ENCODE measurements at regions not wholly inside any gene's neighbourhood (a gene's known extent, or its start where the extent isn't known, plus 50 kb on each side); places are given as distances from the start of the nearest gene placed in this dataset.
A peak's percentile ranks its signal among the peaks of the same experiment; 100 is the strongest.
"Not testable (repeated sequence)": the region's sequence is repeated elsewhere in the genome, so short reads cannot be mapped to it uniquely, and the experiment has no call there.

DNA sequence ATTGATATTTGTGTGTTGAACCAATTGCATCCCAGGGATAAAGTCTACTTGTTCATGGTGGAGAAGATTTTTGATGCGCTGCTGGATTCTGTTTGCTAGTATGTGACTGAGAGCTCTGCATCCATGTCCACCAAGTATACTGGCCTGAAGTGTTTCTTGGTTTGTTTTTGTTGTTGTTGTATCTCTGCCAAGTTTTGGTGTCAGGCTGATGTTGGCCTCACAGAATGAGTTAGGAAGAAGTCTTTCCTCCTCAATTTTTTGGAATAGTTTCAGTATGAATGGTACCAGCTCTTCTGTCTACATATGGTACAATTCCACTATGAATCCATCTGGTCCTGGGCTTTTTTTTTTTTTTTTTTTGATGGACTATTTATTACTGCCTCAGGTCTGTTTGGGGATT lies 50.9 kb upstream of the OSTN start:
- no peak for DNase-seq

DNA sequence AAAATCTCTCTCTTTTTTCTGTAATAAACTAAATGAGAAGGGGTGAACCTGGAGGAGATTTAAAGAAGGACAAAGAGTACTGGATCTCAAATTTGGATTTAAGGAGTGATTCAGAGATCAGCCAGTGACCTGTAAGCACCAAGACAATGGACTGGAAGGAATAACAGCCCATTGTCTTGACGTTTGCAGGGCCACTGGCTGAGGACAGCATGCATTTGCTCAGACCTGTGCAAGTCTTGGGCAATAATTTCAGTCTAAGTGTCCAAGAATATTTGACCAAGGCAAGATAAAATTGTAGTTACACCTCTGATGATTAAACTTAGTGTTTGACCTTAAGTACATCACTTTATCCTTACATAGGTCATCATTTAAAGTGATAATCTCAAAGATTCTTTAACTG lies 55.8 kb upstream of the OSTN start:
- DNase-seq = no peak

DNA sequence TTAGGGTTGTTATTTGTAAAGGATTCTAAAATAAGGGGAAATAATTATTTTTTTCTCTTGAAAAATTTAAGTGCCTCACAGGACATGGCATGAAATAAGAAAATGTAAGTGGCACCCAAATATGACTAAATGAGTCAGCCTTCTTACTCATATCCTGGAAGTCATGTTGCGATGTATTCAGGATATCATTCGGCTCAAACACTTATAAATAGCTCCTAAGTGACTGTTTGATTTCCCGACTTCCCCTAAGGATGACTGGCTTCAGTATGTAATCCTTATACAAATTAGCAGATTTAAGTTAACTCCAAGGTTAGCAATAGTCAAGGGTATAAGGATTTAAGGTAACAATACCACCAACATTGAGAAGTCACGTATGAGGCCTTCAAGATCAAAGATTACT lies 57.3 kb upstream of the OSTN start:
- DNase-seq = no peak

DNA sequence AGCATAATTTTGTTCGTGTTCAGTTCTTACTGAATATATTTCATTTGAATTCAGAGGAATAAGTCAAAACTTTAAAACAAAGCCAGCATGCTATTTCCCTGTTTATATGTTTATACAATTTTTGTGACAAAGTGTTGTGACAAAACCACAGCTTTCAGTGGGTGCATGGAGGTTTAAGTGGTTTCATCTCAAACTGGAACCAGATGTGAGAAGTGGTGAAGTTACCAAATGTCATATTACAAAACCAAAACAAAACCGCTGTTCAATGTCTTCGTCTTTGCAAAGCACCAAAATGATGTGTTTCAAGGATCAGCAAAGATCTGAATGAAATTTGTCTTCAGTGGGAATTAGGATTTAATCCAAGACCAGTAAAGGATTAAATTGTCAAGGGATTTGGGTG lies 59.3 kb upstream of the OSTN start:
- DNase-seq = no peak

DNA sequence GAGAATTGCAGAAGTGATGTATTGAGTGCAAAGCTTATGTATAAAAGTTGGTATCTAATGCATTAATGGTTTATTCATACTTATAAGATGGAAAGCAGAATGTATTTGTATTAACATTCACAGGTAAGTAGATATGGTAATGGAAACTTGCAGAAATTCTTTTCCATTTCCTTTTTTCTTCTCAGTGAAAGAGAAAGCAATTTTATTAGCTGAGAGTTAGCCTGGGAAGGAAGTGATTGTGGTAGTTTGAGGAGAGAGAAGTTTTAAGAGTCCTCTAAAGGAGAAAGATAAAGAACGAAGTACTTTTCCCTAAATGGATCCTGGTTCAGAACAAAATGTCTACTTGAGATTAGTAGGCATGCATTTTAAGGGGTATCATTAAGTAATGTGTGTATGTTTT lies 60.1 kb upstream of the OSTN start:
- no peak for DNase-seq

DNA sequence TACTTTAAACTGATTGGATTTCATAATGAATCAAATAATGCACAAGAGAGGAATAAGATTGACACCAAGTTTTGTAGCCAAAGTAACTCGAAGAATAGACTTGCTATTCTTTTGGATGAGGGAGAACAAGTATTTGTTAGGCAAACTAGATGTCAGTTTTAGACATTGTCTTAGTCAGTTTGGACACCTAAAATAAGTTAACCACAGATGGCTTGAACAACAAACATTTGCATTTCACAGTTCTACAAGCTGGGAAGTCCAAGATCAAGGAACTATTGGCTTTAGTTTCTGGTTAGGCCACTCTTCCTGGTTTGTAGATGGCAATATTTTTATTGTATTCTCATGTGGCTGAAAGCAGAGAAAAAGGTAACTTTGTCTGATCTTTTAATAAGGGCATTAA lies 61.3 kb upstream of the OSTN start:
- no peak for DNase-seq

DNA sequence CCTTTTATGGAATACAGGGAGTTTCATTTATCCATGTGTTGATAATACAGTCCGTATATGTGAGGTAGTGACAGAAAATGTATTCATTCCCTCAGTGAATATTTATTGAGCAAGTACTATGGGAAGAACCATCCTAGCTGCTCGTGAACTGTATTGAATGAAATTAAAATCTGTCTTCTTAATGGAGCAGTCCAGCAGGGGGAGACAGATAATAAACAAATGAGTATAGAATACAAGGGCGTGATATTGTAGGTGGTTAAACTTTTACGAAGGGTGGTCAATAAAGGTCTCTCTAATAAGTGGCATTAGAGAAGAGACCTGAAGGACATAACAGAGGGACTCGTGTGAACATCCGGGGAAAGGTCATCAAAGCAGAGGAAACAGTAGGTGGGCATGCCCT lies 62.7 kb upstream of the OSTN start:
- DNase-seq = no peak

DNA sequence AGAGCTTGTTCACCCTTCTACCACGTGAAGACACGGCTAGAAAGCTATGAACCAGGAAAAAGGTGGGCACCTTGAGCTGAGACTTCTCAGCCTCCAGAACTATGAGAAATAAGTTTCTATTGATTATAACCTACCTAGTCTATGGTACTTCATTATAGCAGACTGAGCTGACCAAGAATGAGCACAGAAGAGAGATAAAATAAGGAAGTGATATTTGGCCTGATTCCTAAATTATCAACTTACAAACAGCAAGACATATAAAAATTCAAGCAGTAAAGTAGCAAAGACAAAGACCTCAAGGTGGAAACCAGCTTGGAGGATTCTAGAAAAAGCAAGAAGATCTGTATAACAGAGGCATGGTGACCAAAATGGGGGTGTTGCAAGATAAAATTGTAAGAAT lies 63.9 kb upstream of the OSTN start:
- DNase-seq = no peak

DNA sequence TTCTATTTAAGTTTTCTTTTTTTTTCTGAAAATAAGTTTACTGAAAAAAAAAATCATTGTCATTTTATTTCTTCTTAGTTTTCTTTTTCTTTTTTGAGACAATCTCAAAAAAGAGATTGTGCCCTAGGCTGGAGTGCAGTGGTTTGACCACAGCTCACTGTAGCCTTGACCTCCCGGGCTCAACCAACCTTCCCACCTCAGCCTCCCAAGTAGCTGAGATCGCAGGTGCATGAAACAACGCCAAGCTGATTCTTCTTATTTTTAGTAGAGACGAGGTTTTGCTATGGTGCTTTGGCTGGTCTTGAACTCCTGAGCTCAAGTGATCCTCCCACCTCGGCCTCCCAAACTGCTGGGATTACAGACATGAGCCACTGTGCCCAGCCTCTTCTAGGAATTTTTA lies 65.7 kb upstream of the OSTN start:
- no peak for DNase-seq

DNA sequence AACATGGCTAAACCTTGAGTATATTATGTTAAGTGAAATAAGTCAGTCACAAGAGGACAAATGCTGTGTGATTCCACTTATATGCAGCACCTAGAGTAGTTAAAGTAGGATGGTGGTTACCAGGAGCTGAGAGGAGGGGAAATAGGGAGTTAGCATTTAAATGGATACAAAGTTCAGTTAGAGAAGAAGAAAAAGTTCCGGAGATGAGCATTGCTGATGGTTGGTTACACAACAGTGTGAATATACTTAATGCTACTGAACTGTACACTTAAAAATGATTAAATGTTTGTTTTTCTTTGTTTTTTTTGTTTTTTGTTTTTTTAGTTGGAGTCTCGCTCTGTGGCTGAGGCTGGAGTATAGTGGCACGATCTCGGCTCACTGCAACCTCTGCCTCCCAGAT lies 67.7 kb upstream of the OSTN start:
- DNase-seq = no peak

DNA sequence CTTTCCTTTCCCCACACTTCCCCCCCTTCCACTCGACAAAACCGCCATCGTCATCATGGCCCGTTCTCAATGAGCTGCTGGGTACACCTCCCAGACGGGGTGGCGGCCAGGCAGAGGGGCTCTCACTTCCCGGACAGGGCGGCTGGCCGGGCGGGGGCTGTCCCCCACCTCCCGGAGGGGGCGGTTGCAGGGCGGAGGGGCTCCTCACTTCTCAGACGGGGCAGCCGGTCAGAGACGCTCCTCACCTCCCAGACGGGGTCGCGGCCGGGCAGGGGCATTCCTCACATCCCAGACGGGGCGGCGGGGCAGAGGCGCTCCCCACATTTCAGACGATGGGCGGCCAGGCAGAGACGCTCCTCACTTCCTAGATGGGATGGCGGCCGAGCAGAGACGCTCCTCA lies 74.2 kb upstream of the OSTN start:
- not testable (repeated sequence) for DNase-seq

DNA sequence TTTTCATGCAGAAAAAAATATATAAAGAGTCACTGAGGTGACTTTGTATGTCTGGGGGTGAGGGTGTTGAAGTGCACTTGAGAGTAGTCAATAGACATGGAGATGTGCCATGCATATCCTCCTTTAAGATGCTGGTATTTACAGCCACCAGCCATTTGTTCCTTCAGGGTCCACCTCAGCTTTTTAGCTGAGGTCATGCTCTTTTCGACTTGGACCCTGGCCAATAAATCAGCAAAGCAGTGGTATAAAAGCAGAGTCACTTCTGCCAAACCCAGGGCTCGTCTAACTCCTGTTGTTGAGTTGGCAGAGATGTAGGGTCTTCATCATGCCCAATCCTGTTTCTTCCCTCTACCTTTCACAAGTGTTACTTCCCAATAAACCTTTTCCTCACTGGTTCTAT lies 75.1 kb upstream of the OSTN start:
- peak; percentile 40 for DNase-seq

DNA sequence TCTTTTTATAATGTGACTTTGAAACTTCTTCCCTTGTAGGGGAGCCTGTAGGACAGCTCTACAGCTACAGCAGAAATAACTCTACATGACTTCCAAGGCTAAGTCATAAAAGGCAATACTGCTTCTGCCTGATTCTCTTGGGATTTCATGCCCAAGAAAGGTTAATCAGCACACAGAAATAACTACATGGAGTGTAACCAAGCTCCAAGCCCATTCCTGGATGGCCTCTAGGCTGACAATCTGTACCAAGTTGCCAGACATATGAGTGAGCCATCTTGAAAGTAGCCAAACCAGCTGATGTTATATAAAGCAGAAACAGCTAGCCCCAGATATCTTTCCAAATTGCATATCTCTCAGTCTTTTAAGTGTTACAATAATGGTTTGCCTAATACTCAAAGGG lies 75.8 kb upstream of the OSTN start:
- no peak for DNase-seq

DNA sequence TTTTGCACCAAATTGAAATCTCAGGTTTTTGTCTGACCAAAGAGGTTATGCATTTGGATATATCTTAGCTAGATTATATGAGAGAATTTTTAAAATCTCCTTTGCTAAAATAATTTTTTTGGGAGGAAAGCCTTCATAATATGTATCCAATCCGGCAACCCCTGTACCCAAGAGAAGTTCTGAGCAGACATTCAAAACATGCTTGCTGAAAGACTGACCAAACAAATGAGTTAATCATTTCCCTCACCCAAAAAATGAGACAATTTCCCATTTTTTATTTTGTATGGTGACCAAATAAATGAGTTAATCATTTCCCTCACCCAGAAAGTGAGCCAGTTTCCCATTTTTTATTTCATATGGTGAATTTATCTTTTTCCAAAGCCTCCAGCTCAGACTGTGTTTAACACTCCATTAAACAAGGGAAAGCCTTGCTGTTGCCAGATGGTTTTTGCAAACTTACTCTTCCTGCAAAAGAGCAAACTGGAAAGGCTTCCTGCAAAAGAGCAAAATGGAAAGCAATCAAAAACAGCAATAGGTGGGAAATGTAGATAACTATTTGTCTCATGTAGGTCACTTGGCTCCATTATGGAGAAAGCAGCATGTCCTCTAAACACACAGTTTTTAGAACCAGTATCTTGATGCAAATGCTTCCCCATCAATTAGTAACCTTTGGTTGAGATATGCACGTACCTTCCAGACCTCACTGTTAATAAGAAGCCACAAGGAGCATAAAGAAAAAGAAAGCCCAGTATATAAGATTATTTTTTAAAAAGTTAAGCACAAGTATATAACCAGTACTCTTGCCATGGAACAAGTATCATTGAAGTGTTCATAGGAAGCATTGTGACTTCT lies 78.4 kb upstream of the OSTN start:
- DNase-seq = no peak

DNA sequence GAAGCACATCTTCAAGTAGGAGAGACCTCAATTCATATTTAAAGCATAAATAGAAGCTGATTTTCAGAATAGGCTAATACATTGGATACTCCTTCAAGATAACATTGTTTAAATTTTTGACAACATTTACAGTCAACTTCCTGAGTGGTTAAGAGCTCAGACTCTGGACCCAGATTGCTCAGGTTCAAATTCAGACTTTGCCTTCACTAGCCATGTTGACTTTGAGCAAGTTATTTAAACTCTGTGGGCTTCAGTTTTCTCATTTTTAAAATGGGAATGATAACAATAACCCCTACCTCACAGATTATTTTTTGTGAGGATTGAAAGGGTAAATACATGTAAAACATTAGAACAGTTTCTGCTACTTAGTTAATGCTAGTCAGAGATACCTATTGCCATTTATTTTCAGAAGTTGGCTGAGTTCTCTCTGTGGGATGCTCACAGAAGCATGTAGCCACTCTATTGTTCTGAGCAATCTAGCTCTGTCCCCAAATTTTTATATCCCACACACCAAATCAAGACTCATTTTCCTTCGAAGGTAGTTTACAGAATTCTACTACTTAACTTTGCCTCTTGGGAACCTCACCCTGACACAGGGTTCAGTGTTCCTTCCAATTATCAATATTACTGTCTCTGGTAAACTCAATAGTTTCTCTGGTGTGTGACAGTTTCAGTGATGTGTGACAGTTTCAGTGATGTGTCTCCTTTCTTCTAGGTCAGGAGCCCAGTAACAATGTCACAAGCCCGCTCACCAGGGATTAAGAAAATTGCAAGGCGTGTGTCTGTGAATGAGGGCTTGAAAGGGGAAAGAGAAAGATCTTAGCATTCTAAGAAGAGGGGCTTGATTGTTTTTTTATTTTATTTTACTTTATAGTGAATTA lies 79.4 kb upstream of the OSTN start:
- DNase-seq = no peak

DNA sequence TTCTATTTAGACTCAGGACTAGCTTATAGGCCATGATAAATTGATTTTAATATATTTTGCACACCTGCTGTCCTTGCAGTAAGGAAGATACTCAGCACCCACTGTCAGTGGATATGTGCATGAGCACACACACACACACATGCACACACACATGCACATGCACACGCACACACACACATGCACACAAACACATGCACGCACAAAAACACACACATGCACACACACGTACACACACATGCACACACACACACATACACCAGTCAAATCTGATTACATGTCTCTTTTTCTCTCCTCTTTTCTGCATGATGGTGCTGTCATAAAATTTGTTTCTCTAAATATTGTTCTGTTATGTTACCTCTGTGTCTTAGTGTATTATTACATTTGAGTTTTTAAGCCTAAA lies 87.3 kb upstream of the OSTN start:
- no peak for DNase-seq

DNA sequence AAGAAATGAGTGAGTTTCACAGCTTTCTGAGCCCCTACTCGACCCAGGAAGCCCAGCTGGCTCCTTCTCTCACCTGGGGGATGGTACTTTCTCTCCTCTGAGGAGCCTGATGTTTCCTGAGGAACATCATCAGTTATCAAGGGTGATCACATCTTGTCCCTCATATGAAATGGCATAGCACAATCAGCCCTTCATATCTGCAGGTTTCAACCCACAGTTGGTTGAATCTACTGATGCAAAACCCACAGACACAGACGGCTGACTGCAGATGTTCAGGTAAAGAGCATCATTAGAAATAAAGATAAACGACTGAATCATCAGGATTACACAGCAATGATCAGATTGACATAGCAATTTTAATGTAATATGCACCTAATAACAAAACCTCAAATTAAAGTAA lies 93.6 kb upstream of the OSTN start:
- no peak for DNase-seq

DNA sequence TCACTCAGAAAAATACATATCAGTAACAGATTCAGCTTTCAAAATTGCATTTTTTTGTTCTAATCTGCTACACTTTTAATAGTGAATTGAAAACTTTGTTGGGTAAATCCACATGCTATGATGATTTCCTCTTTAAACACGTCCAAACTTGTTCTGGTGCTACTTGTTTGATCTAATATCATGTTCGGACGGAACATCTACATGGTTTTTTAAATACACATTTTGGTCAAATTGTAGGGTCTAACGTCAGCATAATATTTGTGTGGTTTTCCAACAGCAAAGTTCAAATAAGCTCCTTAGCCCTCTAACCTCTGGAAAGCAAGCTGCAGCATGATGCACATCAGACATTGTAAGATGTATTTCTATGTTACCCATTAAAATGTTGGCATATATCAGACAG lies 98.5 kb upstream of the OSTN start:
- DNase-seq = no peak

DNA sequence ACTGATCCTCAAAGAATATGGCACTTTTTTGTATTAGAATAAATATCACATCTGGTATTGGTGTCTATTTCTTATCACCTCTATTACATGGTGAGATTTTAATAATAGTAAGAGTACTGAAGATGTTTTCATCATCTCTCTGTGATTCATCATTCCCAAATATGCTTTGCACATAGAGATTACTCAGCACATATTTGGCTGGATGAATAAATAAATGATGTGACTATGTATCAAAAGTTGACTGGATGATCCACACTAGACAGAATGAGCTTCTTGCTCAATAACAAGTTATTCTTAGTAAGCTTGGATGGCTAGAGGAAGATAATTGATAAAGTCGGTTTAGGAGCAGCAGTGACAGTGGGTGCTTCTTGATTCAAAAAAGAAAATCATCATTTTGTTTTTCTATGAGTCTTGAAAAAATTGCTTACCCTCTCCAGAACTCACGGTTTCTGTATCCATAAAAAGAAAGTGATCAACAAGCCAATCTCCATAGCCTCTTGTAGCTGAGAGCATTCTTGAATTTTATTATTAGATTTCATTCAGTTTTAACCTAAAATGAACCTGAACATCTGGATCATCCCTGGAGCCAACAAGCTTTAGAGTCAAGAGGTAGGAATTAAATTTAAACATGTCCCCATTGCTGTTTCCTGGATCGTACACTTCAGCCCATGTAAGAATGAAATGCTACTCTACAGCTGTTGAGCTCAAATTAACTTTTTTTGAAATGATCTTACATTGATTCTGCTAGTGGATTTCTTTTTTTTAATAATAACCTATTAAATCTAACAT lies 104.8 kb upstream of the OSTN start:
- no peak for DNase-seq

DNA sequence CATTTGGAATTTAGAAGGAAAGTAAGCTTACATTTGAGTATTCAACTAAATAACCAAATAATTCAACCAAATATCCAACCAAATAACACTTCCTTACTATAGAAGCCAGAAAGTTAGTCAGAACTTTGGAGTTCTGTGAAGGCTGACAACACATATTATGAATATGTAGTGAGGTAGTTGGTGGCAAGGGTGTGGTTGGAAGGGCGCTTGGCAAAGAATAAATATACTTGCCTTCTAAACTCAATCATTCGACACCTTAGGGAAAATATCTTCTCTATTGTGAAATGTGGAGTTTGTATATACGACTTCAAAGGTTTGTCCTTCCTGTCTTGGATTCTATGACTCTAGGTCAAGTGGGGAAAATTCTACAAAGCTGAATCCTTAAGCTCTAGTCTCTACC lies 111.7 kb upstream of the OSTN start:
- DNase-seq = no peak

DNA sequence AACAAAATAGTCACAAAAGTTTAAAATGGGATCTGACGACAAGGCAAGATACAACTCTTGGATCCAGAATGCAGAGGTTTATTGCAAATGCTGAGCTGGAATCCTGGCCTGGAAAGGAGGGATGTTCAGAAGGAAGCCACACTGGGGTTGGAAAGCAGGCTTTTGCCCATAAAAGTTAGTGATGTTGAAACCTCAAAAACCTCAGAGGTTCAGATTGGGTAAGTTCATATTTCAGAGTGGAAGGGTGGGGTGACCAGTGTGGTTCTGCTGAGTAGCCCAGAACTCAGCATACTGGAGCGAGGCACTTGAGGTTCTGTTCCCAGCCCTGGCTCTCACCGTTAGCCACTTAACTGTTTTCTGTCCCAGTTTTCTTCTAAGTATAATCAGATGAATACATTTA lies 114.0 kb upstream of the OSTN start:
- no peak for DNase-seq

DNA sequence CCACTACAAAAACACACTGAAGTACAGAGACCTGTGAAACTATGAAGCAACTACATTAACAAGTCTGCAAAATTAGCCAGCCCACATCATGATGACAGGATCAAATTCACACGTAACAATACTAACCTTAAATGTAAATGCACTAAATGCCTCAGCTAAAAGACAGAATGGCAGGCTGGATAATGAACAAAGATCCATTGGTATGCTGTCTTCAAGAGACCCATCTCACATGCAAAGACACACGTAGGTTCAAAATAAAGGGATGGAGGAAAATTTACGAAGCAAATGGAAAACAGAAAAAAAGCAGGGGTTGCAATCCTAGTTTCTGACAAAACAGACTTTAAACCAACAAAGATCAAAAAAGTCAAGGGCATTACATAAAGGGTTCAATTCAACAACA lies 120.1 kb upstream of the OSTN start:
- not testable (repeated sequence) for DNase-seq

DNA sequence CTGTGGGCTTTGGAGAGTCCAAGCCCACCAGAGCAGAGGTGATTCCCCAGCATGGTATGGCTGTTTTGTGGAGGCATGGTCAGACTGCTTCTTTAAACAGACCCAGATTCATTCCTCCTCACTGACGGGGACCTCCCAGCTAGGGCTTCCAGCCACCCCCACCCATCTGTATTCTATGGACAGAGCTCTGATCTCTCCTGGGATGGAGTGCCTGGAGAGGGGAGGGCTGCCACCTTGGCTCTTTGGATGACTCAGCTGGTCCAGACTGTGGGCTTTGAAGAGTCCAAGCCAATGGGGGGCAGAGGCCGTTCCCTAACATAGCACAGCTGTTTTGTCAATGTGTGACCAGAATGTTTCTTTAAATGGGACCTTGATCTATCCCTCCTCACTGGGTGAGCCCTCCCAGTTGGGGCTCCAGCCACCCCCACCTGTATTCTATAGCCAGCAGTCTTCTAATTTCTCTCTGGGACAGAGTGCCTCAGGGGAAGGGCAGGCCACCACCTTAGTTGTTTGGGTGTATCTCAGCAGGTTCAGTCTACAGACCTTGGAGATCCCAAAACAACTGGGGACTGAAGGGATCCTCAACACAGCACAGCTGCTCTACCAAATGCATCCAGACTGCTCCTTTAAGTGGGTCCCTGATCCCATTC lies 122.0 kb upstream of the OSTN start:
- DNase-seq = no peak

Measured in NCI-H1105 treated with DMSO at 0.1 percent for 48 hours (cell line).